Activated T-helper 2 cell treated with anti-CD3 and anti-CD28 coated beads, Interferon-gamma antibody, Interleukin-2, Interleukin-4, amounts not matched to agents 10 μg/mL and 5 μg/mL and 100 μg/mL, durations not matched to agents 14 hours and 24 hours and 36 hours (primary cell): ENCODE measurements at regions not wholly inside any gene's neighbourhood (a gene's known extent, or its start where the extent isn't known, plus 50 kb on each side); places are given as distances from the start of the nearest gene placed in this dataset.

Source experiments
- DNase-seq: peaks from one replicate; pipeline ENCODE4 v3.0.0; 2021; ENCODE audit warnings: low spot score
- H3K27ac Mint-ChIP-seq: one replicate; pipeline ENCODE4 v1.8.0; 2021; ENCODE audit warnings: mixed read lengths
- H3K27me3 Mint-ChIP-seq: one replicate; pipeline ENCODE4 v1.8.0; 2021; ENCODE audit warnings: low read depth, mixed read lengths
- H3K36me3 Mint-ChIP-seq: one replicate; pipeline ENCODE4 v1.8.0; 2021; ENCODE audit warnings: low read depth, mixed read lengths
- H3K4me1 Mint-ChIP-seq: one replicate; pipeline ENCODE4 v1.8.0; 2021; ENCODE audit warnings: low read depth, mixed read lengths
- H3K4me3 Mint-ChIP-seq: one replicate; pipeline ENCODE4 v1.8.0; 2021; ENCODE audit warnings: low read depth, mild to moderate bottlenecking, moderate library complexity, mixed read lengths
- H3K9me3 Mint-ChIP-seq: one replicate; pipeline ENCODE4 v1.8.0; 2021; ENCODE audit warnings: mixed read lengths
- intact Hi-C: fragments of 100-400 bp; cut with micrococcal nuclease; formaldehyde crosslinking; loops from one replicate; pipeline ENCODE4 v1.15.1; 2023

DNA sequence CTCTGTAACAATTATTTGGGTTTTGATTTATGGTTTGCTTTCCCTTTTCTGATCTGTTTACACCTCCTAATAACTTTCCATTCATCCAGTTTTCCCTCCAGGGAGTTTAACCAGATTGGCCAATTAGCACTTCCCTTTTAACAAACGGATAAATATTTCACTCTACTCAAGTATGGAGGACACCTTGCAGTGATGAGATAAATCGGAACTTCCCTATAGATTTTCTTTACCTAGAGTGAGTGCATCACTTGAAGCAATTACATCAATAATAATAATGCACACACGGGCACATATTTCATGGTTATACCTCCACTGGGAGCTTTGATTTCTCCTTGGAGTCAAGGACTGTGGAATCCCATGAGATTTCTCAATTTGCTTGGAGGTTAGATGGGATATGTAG lies 239.1 kb upstream of the CFAP20DC start:
- no peak overlapping the region for H3K4me3 Mint-ChIP-seq
- no peak for DNase-seq
- intact Hi-C loops: no loop called here
- H3K27ac Mint-ChIP-seq: no peak overlapping the region
- H3K27me3 Mint-ChIP-seq: peaks cover 4% of the 10 kb centered on the region
- peaks cover 7% of the 10 kb centered on the region for H3K9me3 Mint-ChIP-seq
- peaks cover 20% of the 10 kb centered on the region for H3K4me1 Mint-ChIP-seq
- H3K36me3 Mint-ChIP-seq: no peaks in the 10 kb centered on the region

DNA sequence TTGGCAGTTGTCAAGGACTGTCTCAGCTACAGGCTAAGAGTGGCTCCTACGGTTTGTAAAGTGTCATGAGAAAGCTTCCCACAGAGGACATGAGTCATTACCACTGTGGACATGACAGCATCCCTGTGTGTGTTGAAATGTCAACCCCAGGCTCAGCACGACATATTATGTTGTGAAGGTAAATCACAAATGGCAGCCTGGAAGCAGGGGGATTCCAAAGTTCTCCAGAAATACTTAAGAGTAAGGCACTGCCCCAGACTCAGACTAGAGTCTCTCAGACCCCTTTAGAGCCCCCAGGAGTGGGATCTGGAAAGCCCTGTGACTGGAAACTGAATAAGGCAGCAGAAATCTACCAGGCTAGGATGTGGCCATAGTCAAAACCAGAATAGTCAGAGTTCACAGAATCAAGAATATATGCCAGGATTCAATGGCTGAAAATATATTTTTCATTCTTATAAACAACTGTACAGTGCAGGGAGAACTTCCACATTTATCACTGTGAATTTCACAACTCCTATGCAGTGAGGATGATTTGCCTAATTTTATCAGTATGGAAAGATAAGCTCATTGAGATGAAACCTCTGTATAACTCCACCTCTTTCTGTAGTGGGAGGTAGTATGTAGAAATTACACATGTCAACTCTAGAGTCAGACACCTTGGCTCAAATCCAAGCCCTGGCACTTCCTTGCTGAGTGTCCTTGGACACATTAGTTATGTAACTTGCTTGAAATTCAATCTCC lies 237.1 kb upstream of the CFAP20DC start:
- intact Hi-C loops: loop anchor here (1.0 to 2.0 kb wide), 5 partner anchors 52 to 170 kb away; no protein-coding TSS in a partner anchor
- Mint-ChIP-seq H3K27ac (peak overlapping the region; percentile 86), H3K4me3 (no peak overlapping the region), H3K36me3 (no peaks in the 10 kb centered on the region), H3K9me3 (no peaks in the 10 kb centered on the region), H3K27me3 (peaks cover 4% of the 10 kb centered on the region), H3K4me1 (peaks cover 20% of the 10 kb centered on the region)
- DNase-seq: peak; percentile 9

DNA sequence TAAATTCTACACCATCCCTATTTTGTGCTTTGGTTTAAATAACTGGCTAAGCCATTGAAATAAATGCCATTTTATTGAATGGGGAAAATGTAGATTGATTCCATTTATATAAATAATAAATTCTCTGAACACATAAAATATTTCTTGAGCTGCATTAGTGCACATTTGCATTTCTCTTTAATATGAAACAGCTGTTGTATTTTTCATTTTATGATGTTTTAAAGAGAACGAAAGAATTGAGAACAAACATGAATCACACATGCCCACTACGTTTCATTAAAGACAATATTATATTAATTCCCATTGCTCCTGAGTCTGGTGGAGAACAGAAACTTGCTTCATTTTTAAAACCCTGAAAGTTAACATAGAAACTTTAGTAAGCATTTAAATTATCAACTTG lies 235.7 kb upstream of the CFAP20DC start:
- Mint-ChIP-seq H3K27ac (no peak overlapping the region), H3K9me3 (no peaks in the 10 kb centered on the region), H3K27me3 (peaks cover 4% of the 10 kb centered on the region), H3K36me3 (no peaks in the 10 kb centered on the region), H3K4me1 (peaks cover 20% of the 10 kb centered on the region), H3K4me3 (no peak overlapping the region)
- intact Hi-C loops: no loop called here
- DNase-seq: no peak

DNA sequence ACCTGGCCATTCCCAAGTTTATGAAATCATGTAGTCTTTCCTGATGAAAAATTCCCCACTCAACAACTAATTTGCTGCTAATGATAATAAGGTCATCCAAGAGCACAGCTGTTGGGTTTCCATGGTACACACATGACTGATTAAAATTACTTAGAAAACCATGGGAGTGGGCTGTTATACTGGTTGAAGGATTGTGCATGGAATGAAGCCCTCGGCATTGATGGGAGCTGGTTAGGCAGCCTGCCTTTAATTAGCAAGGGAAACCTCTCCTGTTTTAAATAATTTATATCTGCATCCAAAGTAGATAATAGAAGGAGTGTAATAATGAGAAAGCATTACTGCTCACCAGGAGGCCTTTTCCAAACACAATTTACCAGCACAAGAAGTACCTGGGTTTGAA lies 235.1 kb upstream of the CFAP20DC start:
- Mint-ChIP-seq H3K9me3 (no peaks in the 10 kb centered on the region), H3K36me3 (no peaks in the 10 kb centered on the region), H3K4me3 (no peak overlapping the region), H3K27me3 (peaks cover 4% of the 10 kb centered on the region), H3K4me1 (peaks cover 20% of the 10 kb centered on the region), H3K27ac (no peak overlapping the region)
- DNase-seq: no peak
- intact Hi-C loops: no loop called here

DNA sequence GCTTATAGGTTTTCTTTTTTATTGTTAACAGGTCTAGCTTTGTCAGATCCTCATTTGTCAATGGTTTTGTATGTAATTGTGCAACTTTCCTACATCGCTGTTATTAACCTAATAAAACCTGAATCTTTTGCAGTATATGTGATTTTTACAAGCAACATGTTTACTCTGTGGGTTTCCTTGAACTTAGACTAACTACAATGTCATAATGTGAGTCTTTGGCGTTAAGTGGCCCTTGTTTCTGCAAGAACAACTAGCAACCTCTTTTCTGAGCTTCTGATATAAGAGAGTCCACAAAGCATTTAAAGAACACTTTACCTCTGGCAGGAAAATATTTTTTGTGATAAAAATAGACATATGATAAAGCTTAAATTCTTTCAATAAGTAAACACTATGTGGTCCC lies 230.3 kb upstream of the CFAP20DC start:
- DNase-seq: no peak
- H3K27ac Mint-ChIP-seq: no peak overlapping the region
- no peak overlapping the region for H3K4me3 Mint-ChIP-seq
- no peaks in the 10 kb centered on the region for H3K36me3 Mint-ChIP-seq
- H3K4me1 Mint-ChIP-seq: no peaks in the 10 kb centered on the region
- intact Hi-C loops: no loop called here
- H3K9me3 Mint-ChIP-seq: no peaks in the 10 kb centered on the region
- peaks cover 7% of the 10 kb centered on the region for H3K27me3 Mint-ChIP-seq

DNA sequence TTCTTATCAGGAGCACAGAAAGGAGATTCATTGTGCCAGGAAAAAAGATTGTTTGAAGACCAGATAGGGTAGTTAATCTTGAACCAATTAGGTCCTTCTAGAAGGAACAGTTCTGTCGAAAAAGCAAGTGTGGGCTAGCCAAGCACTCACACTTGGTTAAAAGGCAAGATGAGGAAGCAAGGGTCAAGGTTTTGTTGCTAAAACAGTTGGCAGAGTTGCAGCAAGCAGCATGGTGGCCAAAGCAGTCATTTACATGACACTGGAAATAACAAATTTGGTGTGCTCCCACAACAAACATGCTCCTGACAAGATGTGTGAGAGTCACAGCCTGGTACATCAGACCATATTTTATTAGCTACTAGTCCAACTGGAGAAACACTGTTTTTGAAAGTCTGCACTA lies 228.0 kb upstream of the CFAP20DC start:
- intact Hi-C loops: no loop called here
- Mint-ChIP-seq H3K4me3 (no peak overlapping the region), H3K9me3 (no peaks in the 10 kb centered on the region), H3K36me3 (no peaks in the 10 kb centered on the region), H3K4me1 (no peaks in the 10 kb centered on the region), H3K27ac (no peak overlapping the region), H3K27me3 (peaks cover 3% of the 10 kb centered on the region)
- DNase-seq: no peak

DNA sequence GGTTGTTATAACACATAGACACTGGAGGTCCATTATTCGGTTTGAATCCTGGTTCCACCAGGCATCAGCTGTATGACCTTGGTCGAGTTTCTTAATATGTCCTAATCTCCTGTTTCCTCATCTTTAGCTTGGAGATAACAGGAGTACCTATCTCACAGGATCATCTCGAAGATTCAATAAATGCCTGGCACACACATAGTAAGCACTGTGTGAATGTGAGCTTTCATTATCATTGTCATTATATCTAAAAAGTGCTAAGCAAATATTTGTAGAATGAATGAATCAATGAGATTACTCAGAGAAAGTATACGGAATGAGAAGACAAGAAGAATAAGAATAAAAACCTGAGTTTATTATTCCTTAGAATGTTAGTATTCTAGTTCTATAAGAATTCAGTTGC lies 227.4 kb upstream of the CFAP20DC start:
- Mint-ChIP-seq H3K36me3 (no peaks in the 10 kb centered on the region), H3K9me3 (no peaks in the 10 kb centered on the region), H3K4me1 (no peaks in the 10 kb centered on the region), H3K4me3 (no peak overlapping the region), H3K27ac (no peak overlapping the region), H3K27me3 (peaks cover 3% of the 10 kb centered on the region)
- DNase-seq: no peak
- intact Hi-C loops: no loop called here

DNA sequence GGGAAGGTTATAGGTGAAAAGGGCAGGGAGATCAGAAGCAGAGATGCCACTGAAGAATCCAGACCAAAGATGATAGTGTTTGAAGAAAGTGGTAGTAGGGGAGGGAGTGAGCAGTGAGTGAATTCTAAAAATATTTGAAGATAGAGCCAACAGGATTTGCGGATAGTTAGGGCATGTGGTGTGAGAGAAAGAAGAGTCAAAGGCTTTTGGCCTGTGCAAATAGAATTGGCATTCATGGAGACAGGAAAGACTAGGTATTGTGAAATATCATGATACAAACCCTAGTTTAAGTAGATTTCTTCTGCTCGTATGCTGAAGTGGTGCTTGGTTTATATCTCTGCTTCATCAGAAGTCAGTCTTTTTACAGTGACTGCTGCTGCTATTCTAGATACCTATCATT lies 224.2 kb upstream of the CFAP20DC start:
- Mint-ChIP-seq H3K4me3 (no peak overlapping the region), H3K4me1 (no peaks in the 10 kb centered on the region), H3K27ac (no peak overlapping the region), H3K27me3 (peaks cover 3% of the 10 kb centered on the region), H3K9me3 (no peaks in the 10 kb centered on the region), H3K36me3 (no peaks in the 10 kb centered on the region)
- intact Hi-C loops: no loop called here
- DNase-seq: no peak

DNA sequence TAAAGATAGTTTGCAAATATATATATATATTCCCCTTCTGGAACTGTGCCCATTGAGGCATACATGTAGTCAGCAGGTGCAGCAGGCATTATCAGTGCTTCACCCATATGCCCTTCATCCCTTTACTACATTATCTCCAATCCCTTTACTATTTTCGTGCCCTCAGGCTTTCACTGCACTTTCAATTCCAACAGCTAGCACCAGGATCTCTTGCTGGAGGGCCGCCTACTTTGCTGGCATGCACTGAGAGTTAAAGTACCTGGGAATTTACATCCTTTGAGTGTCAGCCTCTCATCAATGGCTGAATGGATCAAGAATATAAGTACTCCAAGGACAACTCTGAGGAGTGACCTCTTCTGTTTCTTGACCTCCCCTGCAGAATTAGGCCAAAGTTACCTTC lies 222.1 kb upstream of the CFAP20DC start:
- H3K27me3 Mint-ChIP-seq: peaks cover 3% of the 10 kb centered on the region
- no peak overlapping the region for H3K4me3 Mint-ChIP-seq
- intact Hi-C loops: no loop called here
- H3K36me3 Mint-ChIP-seq: no peaks in the 10 kb centered on the region
- no peaks in the 10 kb centered on the region for H3K9me3 Mint-ChIP-seq
- H3K27ac Mint-ChIP-seq: no peak overlapping the region
- DNase-seq: no peak
- no peaks in the 10 kb centered on the region for H3K4me1 Mint-ChIP-seq

DNA sequence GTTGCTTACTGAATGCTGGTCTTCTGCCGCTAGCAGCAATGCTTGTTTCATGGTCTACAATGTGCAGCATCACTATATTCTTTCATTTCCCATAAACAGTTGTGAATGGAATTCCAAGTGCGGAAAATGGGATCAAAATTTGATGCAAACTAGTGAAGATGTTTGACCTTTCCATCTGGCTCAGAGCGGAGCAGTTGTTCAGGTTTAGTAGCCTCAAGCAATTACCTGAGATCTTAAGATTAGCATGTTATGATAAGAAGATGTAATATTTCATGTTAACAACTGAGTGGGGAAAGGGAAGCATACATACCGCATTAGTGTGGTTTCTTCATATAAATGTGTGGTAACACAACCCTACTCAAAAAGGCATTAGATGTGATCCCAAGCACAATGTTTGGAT lies 221.1 kb upstream of the CFAP20DC start:
- intact Hi-C loops: no loop called here
- H3K27me3 Mint-ChIP-seq: no peaks in the 10 kb centered on the region
- H3K4me3 Mint-ChIP-seq: no peak overlapping the region
- H3K9me3 Mint-ChIP-seq: no peaks in the 10 kb centered on the region
- DNase-seq: no peak
- H3K4me1 Mint-ChIP-seq: peaks cover 4% of the 10 kb centered on the region
- no peaks in the 10 kb centered on the region for H3K36me3 Mint-ChIP-seq
- no peak overlapping the region for H3K27ac Mint-ChIP-seq

DNA sequence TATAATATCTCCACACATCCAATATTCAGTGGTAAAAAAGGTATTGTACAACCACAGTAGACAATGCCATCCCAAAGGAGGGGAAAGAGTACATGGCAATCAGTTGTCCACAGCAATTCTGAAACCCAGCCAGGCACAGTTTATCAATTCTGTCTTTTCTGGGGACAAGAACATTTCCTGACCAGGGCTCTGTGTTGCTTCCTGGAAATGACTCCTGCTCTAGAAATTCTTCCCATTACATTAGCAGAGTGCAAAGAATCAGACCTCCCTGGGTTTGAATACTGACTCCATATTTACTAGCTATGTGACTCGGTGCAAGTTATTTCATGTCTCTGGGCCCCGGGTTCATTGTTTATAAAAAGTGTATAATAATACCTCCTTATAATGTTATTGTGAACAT lies 220.4 kb upstream of the CFAP20DC start:
- Mint-ChIP-seq H3K4me3 (no peak overlapping the region), H3K27ac (no peak overlapping the region), H3K36me3 (no peaks in the 10 kb centered on the region), H3K4me1 (peaks cover 4% of the 10 kb centered on the region), H3K27me3 (no peaks in the 10 kb centered on the region), H3K9me3 (no peaks in the 10 kb centered on the region)
- DNase-seq: no peak
- intact Hi-C loops: no loop called here

DNA sequence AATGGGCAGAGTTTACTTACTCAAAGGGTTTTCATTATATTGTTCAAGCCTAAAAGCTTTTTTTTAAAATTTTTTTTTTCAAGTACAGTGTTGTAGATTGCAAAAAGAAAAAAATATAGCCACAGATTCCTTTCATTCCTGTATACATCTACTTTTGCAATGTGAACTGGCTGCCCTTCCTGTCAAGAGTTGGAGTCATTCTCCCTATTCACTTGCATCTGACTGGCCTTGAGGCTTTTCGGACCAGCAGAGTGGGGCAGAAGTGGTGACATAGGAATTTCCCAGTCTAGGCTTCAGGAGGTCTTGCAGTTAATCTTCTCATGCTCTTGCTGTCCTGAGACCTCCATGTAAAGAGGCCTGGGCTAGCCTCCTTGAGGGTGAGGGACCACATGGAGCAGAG lies 218.3 kb upstream of the CFAP20DC start:
- peaks cover 4% of the 10 kb centered on the region for H3K4me1 Mint-ChIP-seq
- intact Hi-C loops: no loop called here
- no peaks in the 10 kb centered on the region for H3K36me3 Mint-ChIP-seq
- H3K4me3 Mint-ChIP-seq: no peak overlapping the region
- H3K27me3 Mint-ChIP-seq: no peaks in the 10 kb centered on the region
- peaks cover 6% of the 10 kb centered on the region for H3K9me3 Mint-ChIP-seq
- H3K27ac Mint-ChIP-seq: no peak overlapping the region
- no peak for DNase-seq

DNA sequence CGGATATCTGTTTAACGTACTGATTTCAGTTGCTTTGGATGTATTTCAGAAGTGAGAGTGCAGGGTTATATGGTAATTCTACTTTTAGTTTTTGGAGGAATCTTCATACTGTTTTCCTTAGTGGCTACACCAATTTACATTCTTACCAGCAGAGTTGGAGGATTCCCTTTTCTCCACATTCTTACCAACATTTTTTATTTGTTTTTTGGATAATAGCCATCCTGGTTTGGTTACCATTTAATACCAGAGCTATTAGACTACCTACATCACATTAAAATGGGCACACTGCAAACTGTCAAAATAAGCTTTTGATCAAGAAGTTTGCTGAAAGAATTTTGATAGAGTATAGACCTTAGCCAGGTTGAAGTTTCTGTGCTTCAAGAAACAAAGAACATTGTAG lies 217.2 kb upstream of the CFAP20DC start:
- intact Hi-C loops: no loop called here
- no peak for DNase-seq
- no peaks in the 10 kb centered on the region for H3K27me3 Mint-ChIP-seq
- no peaks in the 10 kb centered on the region for H3K36me3 Mint-ChIP-seq
- H3K4me1 Mint-ChIP-seq: peaks cover 4% of the 10 kb centered on the region
- H3K4me3 Mint-ChIP-seq: no peak overlapping the region
- no peak overlapping the region for H3K27ac Mint-ChIP-seq
- H3K9me3 Mint-ChIP-seq: peaks cover 6% of the 10 kb centered on the region

DNA sequence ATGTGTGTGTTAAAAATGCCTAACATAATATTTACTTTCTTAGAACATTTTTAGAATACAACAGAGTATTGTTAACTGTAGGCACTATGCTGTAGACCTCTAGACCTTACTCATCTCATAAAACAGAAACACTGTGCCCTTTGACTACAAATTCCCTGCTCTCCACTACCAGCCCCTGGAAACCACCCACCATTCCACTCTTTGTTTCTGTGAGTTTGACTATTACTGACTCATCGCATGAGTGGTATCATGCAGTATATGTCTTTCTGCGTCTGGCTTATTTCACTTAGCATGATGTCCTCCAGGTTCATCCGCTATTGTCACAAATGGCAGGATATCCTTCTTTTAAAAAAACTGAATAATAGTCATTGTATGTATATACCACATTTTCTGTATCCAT lies 216.7 kb upstream of the CFAP20DC start:
- H3K36me3 Mint-ChIP-seq: no peaks in the 10 kb centered on the region
- H3K4me1 Mint-ChIP-seq: peaks cover 4% of the 10 kb centered on the region
- H3K27ac Mint-ChIP-seq: no peak overlapping the region
- H3K4me3 Mint-ChIP-seq: no peak overlapping the region
- H3K9me3 Mint-ChIP-seq: peaks cover 6% of the 10 kb centered on the region
- DNase-seq: no peak
- intact Hi-C loops: no loop called here
- no peaks in the 10 kb centered on the region for H3K27me3 Mint-ChIP-seq
